Ishikawa (cell line): ENCODE measurements at regions not wholly inside any gene's neighbourhood (a gene's known extent, or its start where the extent isn't known, plus 50 kb on each side); places are given as distances from the start of the nearest gene placed in this dataset.
A peak's percentile ranks its signal among the peaks of the same experiment; 100 is the strongest.

Experiments used
- CEBPB ChIP-seq: IDR thresholded peaks from 2 replicates; pipeline ENCODE4 v1.6.1; 2012
- CREB1 ChIP-seq: IDR thresholded peaks from 2 replicates; pipeline ENCODE4 v1.6.1; 2012; ENCODE audit warnings: low read depth
- EGR1 ChIP-seq: IDR thresholded peaks from 2 replicates; pipeline ENCODE4 v1.6.1; 2012
- EP300 ChIP-seq: IDR thresholded peaks from 2 replicates; pipeline ENCODE4 v1.6.1; 2012; ENCODE audit warnings: borderline replicate concordance
- FOXM1 ChIP-seq: IDR thresholded peaks from 2 replicates; pipeline ENCODE4 v1.6.1; 2012; ENCODE audit warnings: low read depth, borderline replicate concordance
- MAX ChIP-seq: IDR thresholded peaks from 2 replicates; pipeline ENCODE4 v1.6.1; 2012
- NFIC ChIP-seq: IDR thresholded peaks from 2 replicates; pipeline ENCODE4 v1.6.1; 2012
- RAD21 ChIP-seq: IDR thresholded peaks from 2 replicates; pipeline ENCODE4 v1.6.1; 2012; ENCODE audit warnings: low read depth
- REST ChIP-seq: IDR thresholded peaks from 2 replicates; pipeline ENCODE4 v1.6.1; 2012; ENCODE audit warnings: low read depth, mild to moderate bottlenecking
- TAF1 ChIP-seq: IDR thresholded peaks from 2 replicates; pipeline ENCODE4 v1.6.1; 2012; ENCODE audit warnings: low read depth, mild to moderate bottlenecking
- TCF12 ChIP-seq: IDR thresholded peaks from 2 replicates; pipeline ENCODE4 v1.6.1; 2012; ENCODE audit warnings: low read depth
- TEAD4 ChIP-seq: IDR thresholded peaks from 2 replicates; pipeline ENCODE4 v1.6.1; 2012
- USF1 ChIP-seq: IDR thresholded peaks from 2 replicates; pipeline ENCODE4 v1.6.1; 2012
- YY1 ChIP-seq: IDR thresholded peaks from 2 replicates; pipeline ENCODE4 v1.6.1; 2012; ENCODE audit warnings: low read depth
- ZBTB7A ChIP-seq: IDR thresholded peaks from 2 replicates; pipeline ENCODE4 v1.6.1; 2012; ENCODE audit warnings: low read depth

- no peak for TF ChIP-seq EGR1
- TF ChIP-seq TAF1 = no peak
- TF ChIP-seq TEAD4 = no peak
- no peak for TF ChIP-seq NFIC
- no peak for TF ChIP-seq CEBPB
Measured at GRCh38 chr10:61612450-61612849, 50.3 kb upstream of the CABCOCO1 start.

GRCh38 chr10:61612009-61612408, 50.7 kb upstream of the CABCOCO1 start:
- TF ChIP-seq NFIC (no peak), MAX (no peak), EGR1 (no peak), TEAD4 (no peak), CEBPB (no peak), CREB1 (no peak), EP300 (no peak)

- no peak for TF ChIP-seq FOXM1
- TF ChIP-seq CREB1 = no peak
- no peak for TF ChIP-seq REST
- no peak for TF ChIP-seq ZBTB7A
- TF ChIP-seq EGR1 = no peak
Measured at GRCh38 chr10:61609701-61610100, 53.0 kb upstream of the CABCOCO1 start.

- TF ChIP-seq RAD21 = no peak
- TF ChIP-seq ZBTB7A = no peak
- no peak for TF ChIP-seq YY1
- TF ChIP-seq TAF1 = no peak
- no peak for TF ChIP-seq TEAD4
- TF ChIP-seq CEBPB = no peak
- no peak for TF ChIP-seq MAX
- TF ChIP-seq CREB1 = no peak
- no peak for TF ChIP-seq USF1
- TF ChIP-seq EGR1 = no peak
- TF ChIP-seq EP300 = no peak
- TF ChIP-seq NFIC = no peak
- no peak for TF ChIP-seq FOXM1
- TF ChIP-seq TCF12 = no peak
- no peak for TF ChIP-seq REST
Measured at GRCh38 chr10:61608255-61609033, 54.3 kb upstream of the CABCOCO1 start.

- no peak for TF ChIP-seq TEAD4
- TF ChIP-seq RAD21 = peak; percentile 42
Measured at GRCh38 chr10:61606959-61607907, 55.5 kb upstream of the CABCOCO1 start.

- no peak for TF ChIP-seq FOXM1
Measured at GRCh38 chr10:61605221-61605620, 57.5 kb upstream of the CABCOCO1 start.

- TF ChIP-seq ZBTB7A (no peak), EP300 (no peak), CREB1 (no peak), CEBPB (no peak), TCF12 (no peak), REST (no peak), NFIC (no peak), MAX (no peak), TAF1 (no peak), RAD21 (no peak), EGR1 (no peak), FOXM1 (no peak), YY1 (no peak)
Measured at GRCh38 chr10:61600399-61600798, 62.3 kb upstream of the CABCOCO1 start.
